ENCODE measurements at regions not wholly inside any gene's neighbourhood (a gene's known extent, or its start where the extent isn't known, plus 50 kb on each side); places are given as distances from the start of the nearest gene placed in this dataset.
"Not testable (repeated sequence)": the region's sequence is repeated elsewhere in the genome, so short reads cannot be mapped to it uniquely, and the experiment has no call there.

DNA sequence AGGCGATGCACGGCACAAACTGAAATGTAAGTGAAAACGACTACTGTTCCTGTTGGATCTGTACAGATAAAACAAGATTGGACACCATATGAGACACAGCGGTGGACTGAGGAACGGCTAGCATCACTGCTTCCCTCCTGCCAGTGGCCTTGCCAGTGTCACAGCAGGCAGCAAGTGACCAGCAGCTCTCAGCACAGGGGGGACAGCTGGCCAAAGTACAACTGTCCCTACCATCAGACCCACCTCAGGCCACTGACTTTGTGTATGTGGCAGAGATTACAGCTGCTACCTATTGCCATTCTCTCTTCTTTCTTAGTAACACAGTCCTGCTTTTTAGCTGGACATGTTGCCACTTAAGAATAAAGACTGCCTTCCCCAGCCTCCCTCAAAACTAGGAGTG lies 80.0 kb upstream of the SLC66A3 start:
- no peak for DNase-seq

DNA sequence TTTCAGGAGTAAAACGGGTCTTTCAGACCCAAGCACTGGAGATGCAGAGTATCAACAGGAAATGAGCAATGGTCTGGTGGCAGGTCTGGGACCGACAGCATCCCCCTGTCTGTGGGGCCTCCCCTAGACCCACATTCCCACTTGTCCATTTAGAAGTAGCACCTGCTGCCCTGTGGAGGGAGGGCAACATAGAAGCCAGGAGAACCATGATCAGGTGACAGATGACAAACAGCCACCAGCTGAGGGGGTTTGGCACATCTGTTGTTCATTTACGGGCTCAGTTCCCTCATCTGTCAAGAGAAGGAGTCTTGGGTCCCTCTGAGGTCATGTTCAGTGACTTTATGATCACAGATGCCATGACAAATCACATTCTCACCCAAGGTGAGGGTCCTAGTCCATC lies 77.9 kb upstream of the SLC66A3 start:
- DNase-seq, result no peak

DNA sequence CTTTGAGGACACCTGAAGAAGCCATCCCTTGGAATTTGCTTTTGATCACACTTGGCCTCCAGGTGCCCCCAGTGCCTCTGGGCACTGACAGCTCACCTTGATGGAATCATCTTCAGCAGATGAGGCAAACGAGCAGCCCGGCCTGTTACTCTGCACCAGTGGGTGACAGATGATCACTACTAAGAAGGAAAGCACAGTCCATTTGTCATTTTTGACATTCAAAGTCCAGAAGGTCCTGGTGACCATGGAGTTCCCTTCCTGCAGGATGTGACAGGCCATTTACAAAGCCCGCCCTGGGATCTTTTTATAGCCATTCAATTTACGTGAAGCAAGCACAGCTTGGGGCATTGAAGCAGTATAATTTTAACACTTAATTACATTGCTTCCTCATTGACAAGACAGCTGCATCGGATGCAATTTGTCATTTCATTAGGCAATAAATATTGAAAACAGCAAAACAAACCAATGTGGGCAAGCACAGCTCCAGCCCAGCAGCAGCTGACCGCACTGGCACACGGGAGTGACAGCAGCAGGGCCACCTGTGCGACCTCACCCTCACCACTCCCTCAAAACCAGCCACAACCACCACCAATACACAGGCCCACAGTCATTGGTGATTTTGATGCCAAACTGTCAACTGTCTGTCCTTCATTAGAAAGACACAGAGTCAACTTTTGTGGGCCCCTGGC lies 76.0 kb upstream of the SLC66A3 start:
- no peak for DNase-seq

DNA sequence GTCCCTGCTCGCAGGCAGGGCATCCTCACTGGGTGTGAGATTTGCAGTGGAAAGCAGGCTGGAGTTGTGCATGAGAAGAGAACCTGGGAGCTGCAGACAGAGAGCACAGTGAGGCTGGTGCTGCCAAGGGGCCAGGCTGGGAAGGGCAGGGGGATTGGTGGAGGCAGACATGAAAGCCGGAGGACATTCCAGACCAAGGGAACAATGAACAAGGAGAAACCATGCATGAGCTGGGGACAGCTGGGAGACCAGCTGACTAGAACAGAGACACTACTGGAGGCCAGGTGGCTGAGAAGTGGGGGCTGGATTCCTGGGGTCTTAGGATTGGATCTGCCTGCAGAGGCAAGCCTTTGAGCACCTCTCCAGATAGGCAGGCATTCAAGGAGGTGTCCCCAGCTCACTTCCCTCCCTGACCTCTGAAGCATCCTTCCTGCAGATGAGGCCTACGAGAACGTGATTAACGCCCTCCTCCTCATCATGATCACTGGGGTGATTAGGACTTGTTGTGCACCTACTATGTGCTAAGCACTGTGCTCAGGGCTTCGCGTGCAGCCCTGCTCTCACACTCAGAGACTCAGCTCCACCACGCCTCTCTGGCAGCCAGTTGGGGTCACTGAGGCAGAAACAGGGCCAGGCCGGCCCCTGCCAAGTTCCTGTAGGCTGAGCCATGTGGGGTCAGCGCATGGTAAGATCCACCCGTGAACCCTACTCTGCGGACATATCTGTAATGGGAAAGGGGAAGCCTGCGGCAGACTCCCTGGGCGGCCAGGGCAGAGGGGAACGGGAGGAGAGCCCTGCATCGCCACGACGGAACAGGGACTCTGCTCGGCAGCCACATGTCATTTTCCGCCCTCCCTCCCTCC lies 74.8 kb upstream of the SLC66A3 start:
- no peak for DNase-seq

DNA sequence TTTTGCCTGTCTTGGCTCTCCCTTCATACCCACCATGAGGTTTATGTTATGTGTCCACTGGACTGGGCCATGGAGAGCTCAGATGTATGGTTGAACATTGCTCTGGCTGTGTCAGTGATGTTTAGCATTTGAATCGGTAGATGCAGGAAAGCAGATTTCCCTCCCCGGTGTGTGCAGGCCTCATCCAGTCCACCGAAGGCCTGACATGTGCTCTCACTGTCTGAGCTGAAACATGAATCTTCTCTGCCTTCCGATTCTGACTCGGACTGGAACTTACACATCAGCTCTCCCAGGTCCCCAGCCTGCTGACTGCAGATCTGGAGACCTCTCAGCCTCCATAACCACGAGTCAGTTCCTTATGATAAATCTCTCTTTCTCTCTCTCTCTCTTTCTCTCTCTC lies 72.4 kb upstream of the SLC66A3 start:
- no peak for DNase-seq

DNA sequence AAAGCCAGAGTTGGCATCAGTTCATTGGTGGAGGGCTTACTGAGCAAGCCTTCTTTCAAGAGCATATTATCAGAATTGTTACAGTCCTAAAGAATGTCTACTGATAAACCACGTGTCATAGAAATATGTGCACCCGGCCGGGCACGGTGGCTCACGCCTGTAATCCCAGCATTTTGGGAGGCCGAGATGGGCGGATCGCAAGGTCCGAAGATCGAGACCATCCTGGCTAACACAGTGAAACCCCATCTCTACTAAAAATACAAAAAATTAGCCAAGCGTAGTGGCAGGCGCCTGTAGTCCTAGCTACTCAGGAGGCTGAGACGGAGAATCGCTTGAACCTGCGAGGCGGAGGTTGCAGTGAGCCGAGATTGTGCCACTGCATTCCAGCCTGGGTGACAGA lies 66.4 kb upstream of the SLC66A3 start:
- not testable (repeated sequence) for DNase-seq

DNA sequence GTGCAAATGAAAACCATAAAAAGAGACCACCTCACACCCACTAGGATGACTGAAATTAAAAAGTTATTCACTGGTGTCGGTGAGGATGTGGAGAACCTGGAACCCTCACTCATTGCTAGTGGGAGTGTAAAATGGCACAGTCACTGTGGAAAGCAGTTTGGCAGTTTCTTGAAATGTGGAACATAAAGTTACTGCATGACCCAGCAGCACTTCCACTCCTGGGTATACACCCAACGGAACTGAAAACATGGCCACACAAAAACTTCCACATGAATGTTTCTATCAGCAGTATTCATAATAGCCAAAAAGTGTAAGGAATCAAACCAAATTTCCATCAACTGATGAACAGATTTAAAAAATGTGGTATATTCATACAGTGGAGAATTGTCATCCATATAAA lies 65.1 kb upstream of the SLC66A3 start:
- no peak for DNase-seq

DNA sequence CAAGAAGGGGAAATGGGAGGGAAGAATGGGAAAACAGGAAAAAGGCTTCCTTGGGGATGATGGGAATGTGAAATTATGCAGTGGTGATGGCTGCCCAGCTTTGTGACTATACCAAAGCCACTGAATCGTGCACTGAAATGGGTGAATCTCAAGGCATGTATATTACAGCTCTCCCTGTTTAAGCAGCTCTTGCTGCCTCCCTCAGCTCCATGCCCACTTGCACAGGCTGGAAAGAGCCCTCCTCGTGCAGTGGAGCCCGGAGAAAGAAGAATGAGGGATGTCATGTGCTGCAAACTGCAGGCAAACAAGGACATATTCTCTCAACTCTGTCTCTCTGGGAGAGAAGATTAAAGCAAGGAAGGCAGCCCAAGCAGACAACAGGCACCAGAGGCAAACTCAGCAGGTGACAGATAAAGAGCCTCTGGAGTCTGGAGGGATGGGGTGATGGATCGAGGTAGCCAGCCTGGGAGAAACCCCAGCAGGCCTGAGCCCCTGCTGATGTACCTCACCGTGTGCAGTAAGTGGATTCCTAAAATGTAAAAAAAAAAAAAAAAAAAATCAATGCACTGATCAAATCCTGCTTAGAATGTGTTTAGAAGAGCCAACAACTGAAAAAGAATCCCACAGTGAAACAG lies 62.4 kb upstream of the SLC66A3 start:
- no peak for DNase-seq

DNA sequence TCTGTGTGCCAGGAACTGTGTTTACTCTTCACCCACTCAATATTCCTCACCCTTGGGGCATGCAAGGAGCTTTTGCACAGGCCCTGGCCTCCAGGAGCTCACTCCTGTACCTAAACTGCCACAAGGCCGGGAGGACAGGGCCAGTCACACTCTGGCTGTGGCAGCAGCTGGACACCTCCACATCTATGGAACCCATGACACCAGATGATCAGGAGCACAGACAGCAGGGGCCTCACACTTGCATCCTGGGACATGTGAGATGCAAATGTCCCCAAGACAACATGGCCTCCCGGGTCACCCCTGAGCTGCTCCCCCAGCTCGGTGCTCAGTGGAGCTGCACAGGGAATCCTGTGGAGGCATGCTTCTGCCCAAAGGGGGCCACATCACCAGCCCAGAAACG lies 61.8 kb upstream of the SLC66A3 start:
- DNase-seq, result no peak

DNA sequence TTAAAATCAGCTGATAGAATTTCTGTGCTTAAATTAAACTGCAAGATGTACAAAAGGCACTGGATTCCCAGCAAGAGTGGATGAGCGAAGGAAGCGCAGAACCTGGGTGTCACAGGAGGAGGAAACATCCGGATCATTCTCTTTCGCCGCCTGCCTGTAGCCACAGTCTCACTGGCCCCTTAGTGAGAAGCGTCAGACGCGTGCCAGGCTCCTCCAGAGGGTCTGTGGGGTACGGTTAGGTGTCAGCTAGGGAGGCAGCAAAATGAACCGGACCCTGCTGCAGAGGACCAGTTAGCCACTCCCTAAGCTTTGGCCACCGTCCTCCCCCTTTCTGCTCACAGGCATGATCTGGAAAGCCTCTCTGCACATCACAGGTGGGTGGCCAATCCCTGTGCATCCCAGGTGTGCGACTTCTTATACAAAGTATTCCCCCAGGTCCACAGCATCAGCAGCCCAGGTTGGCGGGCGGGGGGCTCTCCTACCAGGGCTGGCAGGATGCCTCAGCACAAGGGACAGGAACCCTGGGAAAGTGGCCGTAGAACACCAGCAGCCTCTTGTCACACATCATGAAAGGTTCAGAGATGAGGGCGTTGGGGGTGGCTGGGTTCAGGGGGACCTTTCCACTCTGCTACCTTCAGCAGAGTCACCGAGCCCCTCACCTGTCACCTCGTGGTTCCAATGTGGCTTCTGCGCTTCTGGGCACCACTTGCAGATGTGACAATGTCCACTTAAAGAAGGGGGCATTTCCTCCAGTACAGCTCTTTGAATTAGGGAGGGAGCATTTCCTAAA lies 61.1 kb upstream of the SLC66A3 start:
- DNase-seq, result no peak

DNA sequence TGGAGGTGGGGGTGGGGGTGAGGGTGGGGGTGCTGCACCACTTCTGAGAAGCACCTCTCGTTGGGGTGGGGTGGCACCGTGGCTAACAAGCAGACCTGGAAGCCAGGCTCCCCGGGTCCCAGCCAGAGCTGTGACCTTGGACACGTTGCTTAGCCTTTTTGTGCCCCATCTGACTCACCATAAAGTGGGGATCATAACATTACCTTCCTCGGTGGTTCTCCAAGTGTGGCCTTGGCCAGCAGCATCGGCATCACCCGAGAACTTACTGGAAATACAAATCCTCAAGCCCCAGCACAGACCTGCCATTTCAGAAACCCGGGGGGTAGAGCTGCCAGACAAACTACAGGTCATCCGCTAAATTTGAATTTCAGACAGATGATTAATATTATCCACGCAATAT lies 58.7 kb upstream of the SLC66A3 start:
- DNase-seq, result no peak

DNA sequence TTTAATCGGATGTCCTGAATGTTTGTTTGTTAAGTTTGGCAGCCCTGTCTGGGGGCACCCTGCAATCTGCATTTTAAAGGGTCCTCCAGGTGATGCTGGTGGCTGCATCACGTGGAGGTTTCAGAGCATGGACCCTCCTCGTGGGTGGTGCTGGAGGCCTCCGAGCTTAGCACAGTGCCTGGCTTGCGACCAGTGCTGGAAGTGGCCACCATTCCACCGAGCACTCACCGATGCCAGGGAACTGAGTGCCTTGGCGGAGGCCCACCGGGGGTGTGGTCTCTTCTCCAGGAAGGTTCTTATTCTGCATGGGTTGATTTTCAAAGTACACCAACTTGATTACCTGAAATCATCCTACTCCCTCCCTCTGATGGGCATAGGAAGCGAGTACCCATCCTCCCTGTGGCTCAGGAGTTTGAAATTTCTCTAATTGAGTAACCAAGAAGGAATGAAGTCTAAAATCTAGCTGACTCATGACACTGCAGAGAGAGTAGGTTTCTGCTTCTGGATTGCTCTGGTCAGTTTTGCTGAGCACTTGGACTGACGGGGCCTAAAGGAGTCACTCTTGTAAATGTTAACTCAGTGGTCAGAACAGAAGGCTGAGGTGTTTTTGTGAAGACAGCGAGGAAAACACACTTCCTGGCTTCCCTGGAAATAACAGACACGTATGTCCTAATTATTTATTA lies 58.1 kb upstream of the SLC66A3 start:
- DNase-seq, result no peak

DNA sequence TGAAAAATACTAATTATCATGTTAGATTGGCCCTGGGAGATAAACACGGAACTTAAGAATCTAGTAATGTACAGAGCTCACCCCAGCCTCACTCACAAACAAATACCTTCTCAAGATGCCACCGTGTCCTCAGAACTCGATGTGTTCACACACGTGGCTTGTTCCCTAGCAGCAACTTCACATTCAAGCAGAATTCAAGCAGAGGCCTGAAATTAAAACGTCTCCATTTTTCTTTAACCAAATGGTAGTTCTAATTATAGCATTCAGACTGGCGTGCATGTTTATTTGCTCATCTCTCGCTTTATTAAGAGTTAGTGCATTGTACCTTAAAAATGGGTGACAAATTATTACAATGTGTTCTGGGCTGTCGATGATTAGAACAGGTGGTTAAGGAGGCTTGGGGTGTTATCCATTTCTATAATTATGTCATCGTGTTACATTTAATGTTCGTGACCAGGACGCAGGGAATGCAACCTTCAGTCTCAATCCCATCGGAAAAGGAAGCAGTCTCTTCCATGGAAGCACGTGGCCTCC lies 57.3 kb upstream of the SLC66A3 start:
- no peak for DNase-seq

DNA sequence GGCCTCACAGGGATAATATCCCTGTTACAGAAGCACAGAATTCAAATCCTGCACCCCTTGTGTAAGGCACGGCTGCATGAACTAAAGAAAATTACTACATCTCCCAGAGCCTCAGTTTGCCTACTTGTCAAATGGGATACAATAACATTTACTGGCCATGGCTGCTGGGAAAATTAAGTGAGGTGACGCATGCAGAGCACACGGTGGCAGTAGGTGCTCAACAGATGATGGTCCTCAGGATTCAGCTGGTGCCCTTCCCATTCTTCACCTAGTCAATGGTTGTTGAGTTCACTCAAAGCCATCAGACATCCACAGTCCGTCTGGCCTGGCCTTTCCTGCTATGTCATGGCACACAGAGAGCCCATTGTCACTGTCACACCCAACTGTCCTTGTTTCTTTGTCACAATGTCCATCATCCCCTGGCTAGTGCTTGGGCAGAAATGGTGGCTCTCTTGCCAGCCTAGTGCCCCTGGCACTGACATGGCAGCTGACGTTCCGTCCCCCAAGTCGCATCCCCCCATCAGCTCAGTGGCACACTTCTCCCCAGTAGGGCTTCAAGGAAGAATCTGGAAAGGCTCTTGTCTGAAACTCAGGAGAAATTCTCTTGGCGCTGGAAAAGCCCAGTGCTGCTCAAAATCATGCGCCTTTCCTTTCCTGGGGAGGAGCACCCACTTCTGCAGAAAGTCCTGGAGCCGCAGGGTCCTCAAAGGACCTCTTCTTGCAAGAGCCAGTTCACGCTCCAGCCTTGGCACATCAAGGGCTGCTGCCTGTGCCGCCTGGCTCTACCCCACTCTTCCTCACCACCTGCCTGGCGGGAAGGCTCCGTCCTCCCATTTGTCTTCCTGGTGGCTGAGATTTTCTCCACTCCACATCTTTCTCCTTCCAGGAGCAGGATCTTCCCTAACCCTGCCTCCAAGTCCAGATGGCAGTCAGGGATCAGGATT lies 55.9 kb upstream of the SLC66A3 start:
- DNase-seq, result no peak

DNA sequence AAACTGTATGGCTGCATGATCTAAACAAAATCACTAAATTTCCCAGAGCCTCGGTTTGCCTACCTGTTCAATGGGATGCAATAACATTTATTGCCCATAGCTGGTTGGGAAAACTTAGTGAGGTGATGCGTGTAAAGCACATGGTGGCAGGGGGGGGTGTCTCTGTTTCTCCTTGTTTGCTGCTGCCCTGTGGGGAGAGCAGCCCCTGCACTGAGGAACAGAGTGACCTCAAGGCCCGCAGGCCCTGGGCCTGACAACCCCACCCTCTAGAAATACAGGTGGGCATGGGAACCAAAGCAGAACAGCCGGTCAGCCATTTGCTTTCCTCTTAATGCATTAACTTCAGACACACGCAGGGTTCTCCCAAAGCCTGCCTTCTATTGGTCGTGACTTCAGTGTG lies 55.1 kb upstream of the SLC66A3 start:
- no peak for DNase-seq

DNA sequence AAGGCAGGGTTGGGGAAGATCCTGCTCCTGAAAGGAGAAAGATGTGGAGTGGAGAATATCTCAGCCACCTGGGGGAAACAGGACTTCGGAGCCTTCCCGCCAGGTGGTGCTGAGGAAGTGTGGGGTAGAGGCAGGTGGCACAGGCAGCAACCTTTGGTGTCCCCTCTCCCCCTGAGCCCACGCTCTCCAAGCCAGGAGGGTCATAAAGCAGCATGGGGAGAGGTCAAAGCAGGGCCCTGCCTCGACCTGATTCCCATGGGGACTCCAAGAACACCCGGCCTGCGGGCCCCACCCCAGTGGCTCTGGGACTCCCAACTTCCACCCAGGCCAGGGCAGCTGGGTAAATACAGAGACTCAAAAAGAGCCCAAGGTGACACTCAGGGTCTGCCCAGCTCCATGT lies 54.3 kb upstream of the SLC66A3 start:
- DNase-seq, result no peak

DNA sequence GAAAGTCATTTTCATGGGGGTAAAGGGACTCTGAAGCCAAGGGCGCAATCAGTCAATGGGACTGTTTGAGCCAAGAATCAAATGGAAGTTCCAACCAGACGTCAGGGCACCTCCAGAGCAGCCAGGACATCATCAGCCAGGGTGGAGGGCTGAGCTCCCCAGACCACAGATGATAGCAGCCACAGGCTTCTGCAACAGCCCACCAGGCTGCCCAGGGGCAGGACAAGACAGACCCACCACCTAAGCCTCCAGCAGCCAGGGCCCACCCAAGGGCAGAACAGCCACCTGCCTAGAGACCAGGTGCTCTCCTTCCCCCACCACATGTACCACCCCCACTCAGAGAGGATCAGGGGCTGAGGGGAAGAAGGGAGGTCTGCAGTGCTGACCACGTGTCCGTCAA lies 53.8 kb upstream of the SLC66A3 start:
- no peak for DNase-seq

DNA sequence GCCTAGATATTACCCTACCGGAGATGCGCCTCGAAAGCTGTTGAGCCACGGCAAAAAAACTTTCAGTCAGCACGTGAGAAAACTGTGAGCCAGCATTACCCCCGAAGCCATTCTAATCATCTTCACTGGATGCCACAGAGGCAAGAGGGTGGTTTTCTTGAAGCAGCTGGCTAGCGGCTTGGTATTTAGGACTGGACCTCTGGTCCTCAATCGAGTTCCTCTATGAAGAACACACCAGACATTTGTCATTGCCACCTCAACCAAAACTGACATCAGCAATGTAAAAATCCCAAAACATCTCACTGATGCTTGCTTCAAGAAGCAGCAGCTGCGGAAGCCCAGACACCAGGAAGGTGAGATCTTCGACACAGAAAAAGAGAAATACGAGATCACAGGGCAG lies 52.8 kb upstream of the SLC66A3 start:
- no peak for DNase-seq

DNA sequence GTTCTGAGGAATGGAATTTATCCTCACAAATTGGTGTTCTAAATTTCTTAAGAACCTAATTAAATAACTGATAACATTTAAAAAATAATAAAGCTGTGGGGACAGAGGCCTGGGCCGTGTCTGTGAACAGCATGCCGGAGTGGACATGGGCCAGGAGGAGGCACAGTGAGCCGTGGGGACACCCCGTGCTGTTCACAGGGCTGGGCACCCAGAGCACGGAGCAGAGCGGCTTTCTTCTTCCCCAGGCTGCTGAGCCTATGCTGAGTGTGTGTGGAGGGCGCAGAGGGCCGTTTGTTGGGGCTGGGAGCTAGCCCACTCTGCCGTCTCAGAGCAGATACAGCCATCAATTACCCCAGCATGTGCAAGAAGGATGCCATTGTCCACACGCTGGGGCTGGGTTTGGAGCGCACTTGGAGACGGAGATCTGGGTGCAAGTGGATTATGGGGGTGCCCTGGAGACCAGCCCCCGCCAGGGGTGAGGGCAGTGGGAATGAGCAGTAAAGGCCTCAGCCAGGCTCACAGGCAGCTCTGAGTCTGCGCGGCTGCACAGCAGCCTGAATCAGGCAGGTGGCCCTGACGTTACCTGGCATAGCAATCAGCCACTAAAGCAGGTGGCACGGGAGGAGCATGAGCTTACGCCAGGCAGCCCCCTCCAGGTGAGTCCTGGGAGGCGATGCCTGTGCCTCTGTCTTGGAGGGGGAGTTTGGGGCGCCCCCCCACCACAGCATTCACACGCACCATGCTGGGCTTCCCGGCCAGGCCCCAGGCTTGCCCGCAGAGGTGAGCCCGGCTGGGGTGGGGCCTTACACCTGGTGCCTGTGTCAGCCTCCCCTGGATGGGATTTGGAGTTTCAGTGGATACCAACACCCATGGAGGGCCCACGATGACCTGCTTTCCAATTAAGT lies 52.1 kb upstream of the SLC66A3 start:
- DNase-seq, result no peak
